HG03442 (cell line): ENCODE measurements at regions not wholly inside any gene's neighbourhood (a gene's known extent, or its start where the extent isn't known, plus 50 kb on each side); places are given as distances from the start of the nearest gene placed in this dataset.

Experiments
- ATAC-seq: cut with Tn5 transposase; IDR thresholded peaks from one replicate; pipeline ENCODE4 v1.9.1; 2021; ENCODE audit warnings: mild to moderate bottlenecking, moderate library complexity; ENCODE audit not compliant: unreplicated experiment

- ATAC-seq: no peak
These were observed 175.7 kb upstream of the DDHD1 start for GRCh38 chr14:53328841-53329240.

GRCh38 chr14:53327716-53328115 lies 174.6 kb upstream of the DDHD1 start:
- ATAC-seq: no peak

GRCh38 chr14:53325176-53325806 lies 172.2 kb upstream of the DDHD1 start:
- no peak for ATAC-seq

- no peak for ATAC-seq
These were observed 163.4 kb upstream of the DDHD1 start for GRCh38 chr14:53316504-53316903.

GRCh38 chr14:53310412-53310811 lies 157.3 kb upstream of the DDHD1 start:
- ATAC-seq: peak; percentile 92

- no peak for ATAC-seq
These were observed 153.8 kb upstream of the DDHD1 start for GRCh38 chr14:53306911-53307310.

GRCh38 chr14:53306267-53306721 lies 153.2 kb upstream of the DDHD1 start:
- peak; percentile 49 for ATAC-seq

GRCh38 chr14:53304726-53305381 lies 151.7 kb upstream of the DDHD1 start:
- ATAC-seq: no peak

- ATAC-seq: no peak
These were observed 143.0 kb upstream of the DDHD1 start for GRCh38 chr14:53295985-53296582.

GRCh38 chr14:53295372-53295771 lies 142.2 kb upstream of the DDHD1 start:
- ATAC-seq: no peak

- no peak for ATAC-seq
These were observed 133.2 kb upstream of the DDHD1 start for GRCh38 chr14:53286301-53286700.

GRCh38 chr14:53285821-53286220 lies 132.7 kb upstream of the DDHD1 start:
- ATAC-seq: no peak

GRCh38 chr14:53285064-53285463 lies 131.9 kb upstream of the DDHD1 start:
- ATAC-seq: no peak

GRCh38 chr14:53278602-53279506 lies 125.7 kb upstream of the DDHD1 start:
- no peak for ATAC-seq

- ATAC-seq: no peak
These were observed 120.5 kb upstream of the DDHD1 start for GRCh38 chr14:53273671-53274072.

GRCh38 chr14:53265025-53265424 lies 111.9 kb upstream of the DDHD1 start:
- ATAC-seq: no peak

- no peak for ATAC-seq
These were observed 107.8 kb upstream of the DDHD1 start for GRCh38 chr14:53260928-53261327.

- no peak for ATAC-seq
These were observed 107.2 kb upstream of the DDHD1 start for GRCh38 chr14:53260286-53260685.

GRCh38 chr14:53252141-53252540 lies 99.0 kb upstream of the DDHD1 start:
- no peak for ATAC-seq

GRCh38 chr14:53249059-53249458 lies 95.9 kb upstream of the DDHD1 start:
- no peak for ATAC-seq
